H1 (cell line): ENCODE measurements at regions not wholly inside any gene's neighbourhood (a gene's known extent, or its start where the extent isn't known, plus 50 kb on each side); places are given as distances from the start of the nearest gene placed in this dataset.
"Not testable (repeated sequence)": the region's sequence is repeated elsewhere in the genome, so short reads cannot be mapped to it uniquely, and the experiment has no call there.

ENCODE experiments used
- CTCF ChIA-PET: fragments of 300-600 bp; sonication (Branson Sonifier 250); formaldehyde crosslinking; loops from one replicate; lab custom pipeline; 2021; ENCODE audit not compliant: partially characterized antibody; lab: Charles Lee
- POLR2A ChIA-PET: fragments of 300-600 bp; sonication (Branson Sonifier 250); formaldehyde crosslinking; loops from one replicate; lab custom pipeline; 2021; ENCODE audit warnings: inconsistent platforms; ENCODE audit not compliant: partially characterized antibody; lab: Charles Lee
- DNase-seq, 2 experiments: peaks; one replicate each; pipeline versions ENCODE4 v3.0.0 to v3.0.0-alpha.2; 2010 to 2022; ENCODE audit warnings: low spot score in 2 of 2, low read depth in 1 of 2, mixed read lengths in 1 of 2
- FAIRE-seq: peaks from 2 replicates; lab custom pipeline; 2011; peaks lifted over from hg19 to GRCh38; lab: Jason Lieb, UNC
- H2AFZ ChIP-seq: 2 replicates; pipeline ENCODE4 v1.8.1; 2012; ENCODE audit warnings: low read length, inconsistent platforms
- H2AK5ac ChIP-seq: 2 replicates; pipeline ENCODE4 v1.6.1; 2013; ENCODE audit warnings: low read depth, low read length
- H2BK120ac ChIP-seq: replicated peaks from 2 replicates; pipeline ENCODE3; 2013; ENCODE audit warnings: low read depth, low read length, inconsistent platforms
- H2BK12ac ChIP-seq: 2 replicates; pipeline ENCODE4 v1.6.1; 2013; ENCODE audit warnings: low read depth, low read length
- H2BK15ac ChIP-seq: 2 replicates; pipeline ENCODE4 v1.6.1; 2013; ENCODE audit warnings: low read length
- H2BK20ac ChIP-seq: 2 replicates; pipeline ENCODE4 v1.6.1; 2013; ENCODE audit warnings: low read length
- H2BK5ac ChIP-seq: 2 replicates; pipeline ENCODE4 v1.6.1; 2013; ENCODE audit warnings: low read depth, low read length
- H3K14ac ChIP-seq: 2 replicates; pipeline ENCODE4 v1.6.1; 2013; ENCODE audit warnings: inconsistent platforms; ENCODE audit not compliant: insufficient read length
- H3K18ac ChIP-seq: 2 replicates; pipeline ENCODE4 v1.6.1; 2013; ENCODE audit warnings: low read length; ENCODE audit errors: extremely low read depth
- H3K23ac ChIP-seq: 2 replicates; pipeline ENCODE4 v1.6.1; 2013; ENCODE audit warnings: inconsistent platforms; ENCODE audit not compliant: insufficient read length
- H3K23me2 ChIP-seq: 2 replicates; pipeline ENCODE4 v1.6.1; 2013; ENCODE audit warnings: low read depth, low read length
- H3K27ac ChIP-seq: 2 replicates; pipeline ENCODE4 v1.6.1; 2011; ENCODE audit warnings: low read depth, low read length, inconsistent platforms
- H3K27me3 ChIP-seq, 4 experiments: replicated peaks in 1 of 4; 1 replicate in 1 of 4; 2 replicates in 3 of 4; pipeline versions ENCODE4 v1.6.1 to v1.8.1; 2011 to 2013; ENCODE audit warnings: low read length in 3 of 4, mild to moderate bottlenecking in 3 of 4, inconsistent platforms in 2 of 4, mixed read lengths in 2 of 4, moderate library complexity in 1 of 4; ENCODE audit not compliant: control insufficient read depth in 3 of 4, insufficient read depth in 3 of 4; ENCODE audit errors: extremely low read depth in 1 of 4
- H3K36me3 ChIP-seq, 4 experiments: 2 replicates each; pipeline versions ENCODE4 v1.6.1 to v1.8.1; 2011 to 2013; ENCODE audit warnings: mild to moderate bottlenecking in 4 of 4, low read length in 3 of 4, moderate library complexity in 2 of 4, control low read depth in 1 of 4, inconsistent platforms in 1 of 4; ENCODE audit not compliant: insufficient read depth in 4 of 4, control insufficient read depth in 2 of 4
- H3K4ac ChIP-seq: replicated peaks from 2 replicates; pipeline ENCODE3; 2013; ENCODE audit warnings: low read length, low read depth, mixed read lengths, inconsistent platforms; ENCODE audit not compliant: insufficient read length
- H3K4me1 ChIP-seq, 4 experiments: replicated peaks in 1 of 4; 1 replicate in 1 of 4; 2 replicates in 3 of 4; pipeline versions ENCODE4 v1.6.1 to v1.8.1; 2011 to 2013; ENCODE audit warnings: low read length in 3 of 4, inconsistent platforms in 2 of 4, mixed read lengths in 1 of 4; ENCODE audit not compliant: insufficient read depth in 4 of 4, control insufficient read depth in 3 of 4
- H3K4me2 ChIP-seq, 2 experiments: 2 replicates each; pipeline versions ENCODE4 v1.6.1 to v1.8.1; 2011 to 2013; ENCODE audit warnings: low read depth in 2 of 2, low read length in 2 of 2, control low read depth in 1 of 2, inconsistent platforms in 1 of 2, mild to moderate bottlenecking in 1 of 2; ENCODE audit not compliant: insufficient read depth in 1 of 2
- H3K4me3 ChIP-seq, 4 experiments: fragments of 200-600, 300-600 bp in 1 of 4; sonication (generic), shearing (Covaris generic), sonication (Bioruptor Twin) in 1 of 4; 2 replicates each; pipeline versions ENCODE4 v1.5.1 to v1.8.1; 2011 to 2016; ENCODE audit warnings: low read length in 4 of 4, low read depth in 3 of 4, control low read depth in 2 of 4, inconsistent platforms in 2 of 4, mild to moderate bottlenecking in 2 of 4, mixed read lengths in 1 of 4, moderate library complexity in 1 of 4; ENCODE audit not compliant: insufficient read depth in 2 of 4; ENCODE audit errors: extremely low read depth in 1 of 4
- H3K56ac ChIP-seq: replicated peaks from 2 replicates; pipeline ENCODE3; 2013; ENCODE audit warnings: low read depth, mild to moderate bottlenecking, mixed read lengths, low read length, inconsistent platforms; ENCODE audit not compliant: insufficient read length
- H3K79me1 ChIP-seq: 2 replicates; pipeline ENCODE4 v1.6.1; 2013; ENCODE audit warnings: low read depth, low read length, control low read depth
- H3K79me2 ChIP-seq, 2 experiments: 2 replicates each; pipeline versions ENCODE4 v1.6.1 to v1.8.1; 2012 to 2013; ENCODE audit warnings: low read length in 2 of 2, mild to moderate bottlenecking in 2 of 2, inconsistent platforms in 1 of 2; ENCODE audit not compliant: insufficient read depth in 2 of 2, control insufficient read depth in 1 of 2
- H3K9ac ChIP-seq, 4 experiments: replicated peaks in 1 of 4; 1 replicate in 1 of 4; 2 replicates in 3 of 4; pipeline versions ENCODE4 v1.6.1 to v1.8.1; 2011 to 2013; ENCODE audit warnings: low read depth in 3 of 4, low read length in 3 of 4, control low read depth in 2 of 4, mild to moderate bottlenecking in 2 of 4, moderate library complexity in 2 of 4, inconsistent platforms in 1 of 4; ENCODE audit errors: extremely low read depth in 1 of 4
- H3K9me3 ChIP-seq, 2 experiments: 2 replicates each; pipeline versions ENCODE4 v1.6.1 to v1.8.1; 2012 to 2013; ENCODE audit warnings: mild to moderate bottlenecking in 2 of 2, moderate library complexity in 2 of 2, control low read depth in 1 of 2, inconsistent platforms in 1 of 2, low read depth in 1 of 2, low read length in 1 of 2, mixed read lengths in 1 of 2; ENCODE audit not compliant: insufficient read depth in 2 of 2
- H4K20me1 ChIP-seq, 2 experiments: replicated peaks in 1 of 2; 2 replicates each; pipeline versions ENCODE3 to v1.8.1; 2011 to 2013; ENCODE audit warnings: inconsistent platforms in 2 of 2, low read length in 2 of 2, mild to moderate bottlenecking in 1 of 2; ENCODE audit not compliant: insufficient read depth in 2 of 2, control insufficient read depth in 1 of 2
- H4K5ac ChIP-seq: 2 replicates; pipeline ENCODE4 v1.6.1; 2013; ENCODE audit warnings: low read length, low read depth, mixed read lengths, inconsistent platforms; ENCODE audit not compliant: insufficient read length
- H4K8ac ChIP-seq: 2 replicates; pipeline ENCODE4 v1.8.0; 2013; ENCODE audit warnings: mild to moderate bottlenecking, moderate library complexity, low read length, inconsistent platforms; ENCODE audit not compliant: insufficient read depth; ENCODE audit errors: extremely low read depth
- H4K91ac ChIP-seq: replicated peaks from 2 replicates; pipeline ENCODE3; 2013; ENCODE audit warnings: low read length, mixed read lengths, inconsistent platforms; ENCODE audit not compliant: insufficient read length
- WGBS, 2 experiments: shearing (Covaris generic) in 1 of 2; methylation state at CpG; one replicate each; pipeline versions ENCODE4 v1.1.6 to v1.1.7; 2013 to 2015; ENCODE audit warnings: low lambda C conversion rate in 2 of 2, mixed read lengths in 2 of 2, inconsistent platforms in 1 of 2, low coverage in 1 of 2, missing lambda C conversion rate in 1 of 2; ENCODE audit not compliant: insufficient replicate concordance in 2 of 2, insufficient coverage in 1 of 2, insufficient read length in 1 of 2; ENCODE audit errors: extremely low coverage in 1 of 2, missing lambda C conversion rate in 1 of 2; 5-methylcytosine and 5-hydroxymethylcytosine counted together
- TF ChIP-seq, protein P1 (sequence below), 3 experiments: IDR thresholded peaks; 1 replicate in 2 of 3; 2 replicates in 1 of 3; pipeline versions ENCODE4 v1.5.1 to v1.6.1; 2011; ENCODE audit warnings: low read length in 3 of 3, mild to moderate bottlenecking in 3 of 3, inconsistent platforms in 2 of 3, low read depth in 1 of 3, moderate library complexity in 1 of 3; ENCODE audit not compliant: insufficient read depth in 1 of 3; ENCODE audit errors: control extremely low read depth in 1 of 3

GRCh38 chr14:34139160-34140121 is 188.6 kb upstream of the EGLN3 start:
- not testable (repeated sequence) for H3K4me2 ChIP-seq
- TF ChIP-seq, protein P1, sequence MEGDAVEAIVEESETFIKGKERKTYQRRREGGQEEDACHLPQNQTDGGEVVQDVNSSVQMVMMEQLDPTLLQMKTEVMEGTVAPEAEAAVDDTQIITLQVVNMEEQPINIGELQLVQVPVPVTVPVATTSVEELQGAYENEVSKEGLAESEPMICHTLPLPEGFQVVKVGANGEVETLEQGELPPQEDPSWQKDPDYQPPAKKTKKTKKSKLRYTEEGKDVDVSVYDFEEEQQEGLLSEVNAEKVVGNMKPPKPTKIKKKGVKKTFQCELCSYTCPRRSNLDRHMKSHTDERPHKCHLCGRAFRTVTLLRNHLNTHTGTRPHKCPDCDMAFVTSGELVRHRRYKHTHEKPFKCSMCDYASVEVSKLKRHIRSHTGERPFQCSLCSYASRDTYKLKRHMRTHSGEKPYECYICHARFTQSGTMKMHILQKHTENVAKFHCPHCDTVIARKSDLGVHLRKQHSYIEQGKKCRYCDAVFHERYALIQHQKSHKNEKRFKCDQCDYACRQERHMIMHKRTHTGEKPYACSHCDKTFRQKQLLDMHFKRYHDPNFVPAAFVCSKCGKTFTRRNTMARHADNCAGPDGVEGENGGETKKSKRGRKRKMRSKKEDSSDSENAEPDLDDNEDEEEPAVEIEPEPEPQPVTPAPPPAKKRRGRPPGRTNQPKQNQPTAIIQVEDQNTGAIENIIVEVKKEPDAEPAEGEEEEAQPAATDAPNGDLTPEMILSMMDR (IDR thresholded peaks at IDR 0.05; ENCODE audit: control extremely low read depth in 1 of 3, insufficient read depth in 1 of 3, low read depth in 1 of 3, low read length in 3 of 3), result peak in 1 of 3 experiments; percentile 19; a peak in 1 of 4 replicates

More at GRCh38 chr14:34139160-34140121, 188.6 kb upstream of the EGLN3 start:
- H3K14ac ChIP-seq, H4K8ac ChIP-seq, H2AK5ac ChIP-seq, H3K9me3 ChIP-seq, H3K27me3 ChIP-seq, H3K9ac ChIP-seq, H2BK5ac ChIP-seq, H3K4me3 ChIP-seq, H3K23ac ChIP-seq, POLR2A ChIA-PET, H4K91ac ChIP-seq, H3K23me2 ChIP-seq, H3K56ac ChIP-seq, H3K79me1 ChIP-seq, H2BK20ac ChIP-seq, H3K27ac ChIP-seq, H2BK15ac ChIP-seq, FAIRE-seq, H3K4me1 ChIP-seq, H2BK120ac ChIP-seq, H4K5ac ChIP-seq, H4K20me1 ChIP-seq, H3K36me3 ChIP-seq, H2BK12ac ChIP-seq, DNase-seq, H3K79me2 ChIP-seq, H3K4ac ChIP-seq: not testable (repeated sequence)
- WGBS, 2 experiments, result 79% methylated on average over 13 of the region's 13 CpGs; no CpG with 5 or more reads in 1 of the 2 experiments
- CTCF ChIA-PET, result interaction anchor here (0.6 to 2.1 kb wide), 10 partner anchors 9 to 367 kb away, joined by 3 to 6 read pairs (median 4); no protein-coding TSS in a partner anchor
- Histone ChIP-seq H2AFZ (peak overlapping the region; percentile 76; the same call in 1 of the 2 replicates), H3K18ac (peak overlapping the region; percentile 48; the same call in 1 of the 2 replicates)
